ENCODE measurements at regions not wholly inside any gene's neighbourhood (a gene's known extent, or its start where the extent isn't known, plus 50 kb on each side); places are given as distances from the start of the nearest gene placed in this dataset.

GRCh38 chr3:21174461-21174860, 576.5 kb downstream of the ZNF385D start:
- peaks cover 6% of the 10 kb centered on the region for H3K4me1 ChIP-seq (ENCODE audit: control insufficient read depth, insufficient read depth, low read length)
- no peaks in the 10 kb centered on the region for H3K27me3 ChIP-seq (ENCODE audit: control insufficient read depth, insufficient read depth, low read length)
- no peak overlapping the region for H3K4me2 ChIP-seq (ENCODE audit: low read length)
- H3K36me3 ChIP-seq (ENCODE audit: insufficient read depth, low read length) = no peaks in the 10 kb centered on the region
- H3K4me3 ChIP-seq (ENCODE audit: low read length) = no peak overlapping the region
- no peaks in the 10 kb centered on the region for H3K9me3 ChIP-seq (replicated peaks; ENCODE audit: low read length)
- no peak overlapping the region for H3K9ac ChIP-seq (ENCODE audit: low read depth, low read length)

- Histone ChIP-seq H3K9ac (ENCODE audit: low read depth, low read length) (no peak overlapping the region), H3K4me3 (ENCODE audit: low read length) (no peak overlapping the region), H3K4me1 (ENCODE audit: control insufficient read depth, insufficient read depth, low read length) (peaks cover 6% of the 10 kb centered on the region), H3K9me3 (replicated peaks; ENCODE audit: low read length) (no peaks in the 10 kb centered on the region), H3K27me3 (ENCODE audit: control insufficient read depth, insufficient read depth, low read length) (no peaks in the 10 kb centered on the region), H3K4me2 (ENCODE audit: low read length) (no peak overlapping the region), H3K36me3 (ENCODE audit: insufficient read depth, low read length) (no peaks in the 10 kb centered on the region)
Observed at GRCh38 chr3:21170964-21171363, 580.0 kb downstream of the ZNF385D start.

- no peaks in the 10 kb centered on the region for H3K27me3 ChIP-seq (ENCODE audit: control insufficient read depth, insufficient read depth, low read length)
- H3K4me3 ChIP-seq (ENCODE audit: low read length) = no peak overlapping the region
- H3K4me1 ChIP-seq (ENCODE audit: control insufficient read depth, insufficient read depth, low read length) = peaks cover 5% of the 10 kb centered on the region
- no peak overlapping the region for H3K4me2 ChIP-seq (ENCODE audit: low read length)
- no peaks in the 10 kb centered on the region for H3K9me3 ChIP-seq (replicated peaks; ENCODE audit: low read length)
- H3K36me3 ChIP-seq (ENCODE audit: insufficient read depth, low read length) = no peaks in the 10 kb centered on the region
- H3K9ac ChIP-seq (ENCODE audit: low read depth, low read length) = no peak overlapping the region
Observed at GRCh38 chr3:21169948-21170347, 581.1 kb downstream of the ZNF385D start.

GRCh38 chr3:21168471-21168870, 582.5 kb downstream of the ZNF385D start:
- H3K36me3 ChIP-seq (ENCODE audit: insufficient read depth, low read length) = no peaks in the 10 kb centered on the region
- no peak overlapping the region for H3K9ac ChIP-seq (ENCODE audit: low read depth, low read length)
- no peaks in the 10 kb centered on the region for H3K9me3 ChIP-seq (replicated peaks; ENCODE audit: low read length)
- no peaks in the 10 kb centered on the region for H3K27me3 ChIP-seq (ENCODE audit: control insufficient read depth, insufficient read depth, low read length)
- no peak overlapping the region for H3K4me2 ChIP-seq (ENCODE audit: low read length)
- no peaks in the 10 kb centered on the region for H3K4me1 ChIP-seq (ENCODE audit: control insufficient read depth, insufficient read depth, low read length)
- H3K4me3 ChIP-seq (ENCODE audit: low read length) = no peak overlapping the region

- Histone ChIP-seq H3K4me1 (ENCODE audit: control insufficient read depth, insufficient read depth, low read length) (peaks cover 6% of the 10 kb centered on the region), H3K4me3 (ENCODE audit: low read length) (no peak overlapping the region), H3K4me2 (ENCODE audit: low read length) (no peak overlapping the region), H3K9ac (ENCODE audit: low read depth, low read length) (no peak overlapping the region), H3K36me3 (ENCODE audit: insufficient read depth, low read length) (no peaks in the 10 kb centered on the region), H3K9me3 (replicated peaks; ENCODE audit: low read length) (no peaks in the 10 kb centered on the region), H3K27me3 (ENCODE audit: control insufficient read depth, insufficient read depth, low read length) (no peaks in the 10 kb centered on the region)
Observed at GRCh38 chr3:21163956-21164355, 587.1 kb downstream of the ZNF385D start.

- peak overlapping the region; percentile 53 for H3K4me2 ChIP-seq (ENCODE audit: low read length)
- H3K4me1 ChIP-seq (ENCODE audit: control insufficient read depth, insufficient read depth, low read length) = peaks cover 9% of the 10 kb centered on the region
- no peaks in the 10 kb centered on the region for H3K36me3 ChIP-seq (ENCODE audit: insufficient read depth, low read length)
- no peak overlapping the region for H3K4me3 ChIP-seq (ENCODE audit: low read length)
- no peaks in the 10 kb centered on the region for H3K27me3 ChIP-seq (ENCODE audit: control insufficient read depth, insufficient read depth, low read length)
- no peak overlapping the region for H3K9ac ChIP-seq (ENCODE audit: low read depth, low read length)
- no peaks in the 10 kb centered on the region for H3K9me3 ChIP-seq (replicated peaks; ENCODE audit: low read length)
Observed at GRCh38 chr3:21159543-21159906, 591.5 kb downstream of the ZNF385D start.

GRCh38 chr3:21158861-21159542, 592.0 kb downstream of the ZNF385D start:
- H3K4me3 ChIP-seq (ENCODE audit: low read length) = no peak overlapping the region
- H3K4me2 ChIP-seq (ENCODE audit: low read length) = peak overlapping the region; percentile 53
- H3K4me1 ChIP-seq (ENCODE audit: control insufficient read depth, insufficient read depth, low read length) = peaks cover 9% of the 10 kb centered on the region
- no peaks in the 10 kb centered on the region for H3K27me3 ChIP-seq (ENCODE audit: control insufficient read depth, insufficient read depth, low read length)
- no peak overlapping the region for H3K9ac ChIP-seq (ENCODE audit: low read depth, low read length)
- H3K36me3 ChIP-seq (ENCODE audit: insufficient read depth, low read length) = no peaks in the 10 kb centered on the region
- H3K9me3 ChIP-seq (replicated peaks; ENCODE audit: low read length) = no peaks in the 10 kb centered on the region

GRCh38 chr3:21154911-21155310, 596.1 kb downstream of the ZNF385D start:
- Histone ChIP-seq H3K4me3 (ENCODE audit: low read length) (no peak overlapping the region), H3K9ac (ENCODE audit: low read depth, low read length) (no peak overlapping the region), H3K4me1 (ENCODE audit: control insufficient read depth, insufficient read depth, low read length) (peaks cover 9% of the 10 kb centered on the region), H3K36me3 (ENCODE audit: insufficient read depth, low read length) (no peaks in the 10 kb centered on the region), H3K27me3 (ENCODE audit: control insufficient read depth, insufficient read depth, low read length) (no peaks in the 10 kb centered on the region), H3K4me2 (ENCODE audit: low read length) (no peak overlapping the region), H3K9me3 (replicated peaks; ENCODE audit: low read length) (no peaks in the 10 kb centered on the region)

GRCh38 chr3:21152555-21152954, 598.5 kb downstream of the ZNF385D start:
- Histone ChIP-seq H3K4me3 (ENCODE audit: low read length) (no peak overlapping the region), H3K27me3 (ENCODE audit: control insufficient read depth, insufficient read depth, low read length) (no peaks in the 10 kb centered on the region), H3K36me3 (ENCODE audit: insufficient read depth, low read length) (no peaks in the 10 kb centered on the region), H3K4me2 (ENCODE audit: low read length) (no peak overlapping the region), H3K9ac (ENCODE audit: low read depth, low read length) (no peak overlapping the region), H3K4me1 (ENCODE audit: control insufficient read depth, insufficient read depth, low read length) (no peaks in the 10 kb centered on the region), H3K9me3 (replicated peaks; ENCODE audit: low read length) (no peaks in the 10 kb centered on the region)

GRCh38 chr3:21142949-21143348, 608.1 kb downstream of the ZNF385D start:
- Histone ChIP-seq H3K4me3 (ENCODE audit: low read length) (no peak overlapping the region), H3K9ac (ENCODE audit: low read depth, low read length) (no peak overlapping the region), H3K27me3 (ENCODE audit: control insufficient read depth, insufficient read depth, low read length) (no peaks in the 10 kb centered on the region), H3K4me1 (ENCODE audit: control insufficient read depth, insufficient read depth, low read length) (no peaks in the 10 kb centered on the region), H3K9me3 (replicated peaks; ENCODE audit: low read length) (no peaks in the 10 kb centered on the region), H3K36me3 (ENCODE audit: insufficient read depth, low read length) (no peaks in the 10 kb centered on the region), H3K4me2 (ENCODE audit: low read length) (no peak overlapping the region)

- H3K9ac ChIP-seq (ENCODE audit: low read depth, low read length) = no peak overlapping the region
Observed at GRCh38 chr3:21142031-21142430, 609.0 kb downstream of the ZNF385D start.

GRCh38 chr3:21140785-21141184, 610.2 kb downstream of the ZNF385D start:
- H3K4me1 ChIP-seq (ENCODE audit: control insufficient read depth, insufficient read depth, low read length) = no peaks in the 10 kb centered on the region
- no peaks in the 10 kb centered on the region for H3K27me3 ChIP-seq (ENCODE audit: control insufficient read depth, insufficient read depth, low read length)
- H3K9me3 ChIP-seq (replicated peaks; ENCODE audit: low read length) = no peaks in the 10 kb centered on the region
- no peak overlapping the region for H3K4me3 ChIP-seq (ENCODE audit: low read length)
- no peaks in the 10 kb centered on the region for H3K36me3 ChIP-seq (ENCODE audit: insufficient read depth, low read length)
- no peak overlapping the region for H3K9ac ChIP-seq (ENCODE audit: low read depth, low read length)
- no peak overlapping the region for H3K4me2 ChIP-seq (ENCODE audit: low read length)

More at GRCh38 chr3:21142031-21142430, 609.0 kb downstream of the ZNF385D start:
- no peak overlapping the region for H3K4me2 ChIP-seq (ENCODE audit: low read length)
- H3K27me3 ChIP-seq (ENCODE audit: control insufficient read depth, insufficient read depth, low read length) = no peaks in the 10 kb centered on the region
- no peaks in the 10 kb centered on the region for H3K36me3 ChIP-seq (ENCODE audit: insufficient read depth, low read length)
- H3K9me3 ChIP-seq (replicated peaks; ENCODE audit: low read length) = no peaks in the 10 kb centered on the region
- no peaks in the 10 kb centered on the region for H3K4me1 ChIP-seq (ENCODE audit: control insufficient read depth, insufficient read depth, low read length)
- H3K4me3 ChIP-seq (ENCODE audit: low read length) = no peak overlapping the region
